ENCODE measurements at regions not wholly inside any gene's neighbourhood (a gene's known extent, or its start where the extent isn't known, plus 50 kb on each side); places are given as distances from the start of the nearest gene placed in this dataset.

- no peaks in the 10 kb centered on the region for H3K36me3 ChIP-seq (ENCODE audit: control insufficient read depth, insufficient read depth, low read length)
- H3K27me3 ChIP-seq (ENCODE audit: control insufficient read depth, insufficient read depth, low read length): no peaks in the 10 kb centered on the region
- no peak overlapping the region for H3K4me3 ChIP-seq (ENCODE audit: low read depth, low read length)
- TF ChIP-seq CTCF (IDR thresholded peaks at IDR 0.05; ENCODE audit: insufficient read depth, low read length, severe bottlenecking): no peak
- DNase-seq (ENCODE audit: low read depth) (no peak), FAIRE-seq (no peak)
These were observed 795.1 kb upstream of the ARPP21 start for GRCh38 chr3:34844323-34844620.

GRCh38 chr3:34851137-34851536, 788.2 kb upstream of the ARPP21 start:
- DNase-seq (ENCODE audit: low read depth) (no peak), FAIRE-seq (no peak)
- Histone ChIP-seq H3K27me3 (ENCODE audit: control insufficient read depth, insufficient read depth, low read length) (no peaks in the 10 kb centered on the region), H3K4me3 (ENCODE audit: low read depth, low read length) (no peak overlapping the region), H3K36me3 (ENCODE audit: control insufficient read depth, insufficient read depth, low read length) (no peaks in the 10 kb centered on the region)
- no peak for TF ChIP-seq CTCF (IDR thresholded peaks at IDR 0.05; ENCODE audit: insufficient read depth, low read length, severe bottlenecking)

- TF ChIP-seq CTCF (IDR thresholded peaks at IDR 0.05; ENCODE audit: insufficient read depth, low read length, severe bottlenecking): no peak
- Histone ChIP-seq H3K36me3 (ENCODE audit: control insufficient read depth, insufficient read depth, low read length) (no peaks in the 10 kb centered on the region), H3K27me3 (ENCODE audit: control insufficient read depth, insufficient read depth, low read length) (no peaks in the 10 kb centered on the region), H3K4me3 (ENCODE audit: low read depth, low read length) (no peak overlapping the region)
- DNase-seq (ENCODE audit: low read depth) (no peak), FAIRE-seq (no peak)
These were observed 786.4 kb upstream of the ARPP21 start for GRCh38 chr3:34852844-34853439.

- DNase-seq (ENCODE audit: low read depth) (no peak), FAIRE-seq (no peak)
- Histone ChIP-seq H3K36me3 (ENCODE audit: control insufficient read depth, insufficient read depth, low read length) (no peaks in the 10 kb centered on the region), H3K4me3 (ENCODE audit: low read depth, low read length) (no peak overlapping the region), H3K27me3 (ENCODE audit: control insufficient read depth, insufficient read depth, low read length) (no peaks in the 10 kb centered on the region)
- TF ChIP-seq CTCF (IDR thresholded peaks at IDR 0.05; ENCODE audit: insufficient read depth, low read length, severe bottlenecking): no peak
These were observed 783.0 kb upstream of the ARPP21 start for GRCh38 chr3:34856081-34856947.

- TF ChIP-seq CTCF (IDR thresholded peaks at IDR 0.05; ENCODE audit: insufficient read depth, low read length, severe bottlenecking): no peak
- Histone ChIP-seq H3K27me3 (ENCODE audit: control insufficient read depth, insufficient read depth, low read length) (no peaks in the 10 kb centered on the region), H3K4me3 (ENCODE audit: low read depth, low read length) (no peak overlapping the region), H3K36me3 (ENCODE audit: control insufficient read depth, insufficient read depth, low read length) (no peaks in the 10 kb centered on the region)
- FAIRE-seq: no peak
- no peak for DNase-seq (ENCODE audit: low read depth)
These were observed 781.2 kb upstream of the ARPP21 start for GRCh38 chr3:34858067-34858660.
